Heart left ventricle (tissue), 13 donors: ENCODE measurements at regions not wholly inside any gene's neighbourhood (a gene's known extent, or its start where the extent isn't known, plus 50 kb on each side); places are given as distances from the start of the nearest gene placed in this dataset.

Source experiments
- CTCF ChIP-seq, 12 donors: fragments of 200-600 bp; sonication (generic) in 4 of 12; IDR thresholded peaks; one replicate each; pipeline versions ENCODE4 v1.5.0 to v1.8.0; 2018 to 2022; ENCODE audit warnings: antibody characterized with exemption in 12 of 12, mild to moderate bottlenecking in 5 of 12
- POLR2A ChIP-seq, 2 donors: fragments of 450-650 bp; IDR thresholded peaks; one replicate each; pipeline ENCODE4 v1.6.1; 2017; ENCODE audit warnings: antibody characterized with exemption in 2 of 2, mild to moderate bottlenecking in 2 of 2, moderate library complexity in 2 of 2
- donor health status: ischemic (EF 13 %, LVEDD 7.1; RV severe dilation, severe dysfunction).
- donor health status: DM: no; HTN: yes; CAD: no.
- donor health status: DM: no; HTN: no; CAD: no.
- donor health status: ischemic (EF 25% LVEDD 6.9; RV normal size, moderate dysfunction).
- donor health status: ischemic (EF 25% LVEDD 5.7; RV mildly dilated, moderate dysfunction).
- donor health status: ischemic (EF 35%, LVEDD 5.7; RV mildly dilated, moderate dysfunction).
- donor health status: nonischemic (EF 11% LVEDD 7.7; RV severe dilation, severe dysfunction).
- donor health status: DM: yes; HTN: yes; CAD: no.
- donor health status: PGD.
- donor health status: ischemic (EF 29% LVEDD 5.4; RV normal size, mild dysfunction).
- donor health status: nonischemic (EF 23%, LVEDD 6.1; RV moderate dilation, normal function).

GRCh38 chr11:98728421-98728820 is 292.3 kb upstream of the CNTN5 start:
- no peak for TF ChIP-seq CTCF (IDR thresholded peaks at IDR 0.05)
- TF ChIP-seq POLR2A (IDR thresholded peaks at IDR 0.05): no peak
